C4-2B (cell line): ENCODE measurements at regions not wholly inside any gene's neighbourhood (a gene's known extent, or its start where the extent isn't known, plus 50 kb on each side); places are given as distances from the start of the nearest gene placed in this dataset.

ENCODE experiments used
- H3K27ac ChIP-seq: fragments of 450-650 bp; 2 replicates; pipeline ENCODE4 v1.5.1; 2017
- CTCF ChIP-seq: fragments of 450-650 bp; conservative IDR thresholded peaks from 2 replicates; pipeline ENCODE4 v1.5.1; 2017; ENCODE audit warnings: mild to moderate bottlenecking
- ZFX ChIP-seq: fragments of 450-650 bp; IDR thresholded peaks from 2 replicates; pipeline ENCODE4 v1.6.1; 2017

- TF ChIP-seq ZFX: no peak
- TF ChIP-seq CTCF: no peak
- no peak overlapping the region for H3K27ac ChIP-seq
Observed at GRCh38 chr5:174817610-174818009, 93.2 kb downstream of the MSX2 start.

DNA sequence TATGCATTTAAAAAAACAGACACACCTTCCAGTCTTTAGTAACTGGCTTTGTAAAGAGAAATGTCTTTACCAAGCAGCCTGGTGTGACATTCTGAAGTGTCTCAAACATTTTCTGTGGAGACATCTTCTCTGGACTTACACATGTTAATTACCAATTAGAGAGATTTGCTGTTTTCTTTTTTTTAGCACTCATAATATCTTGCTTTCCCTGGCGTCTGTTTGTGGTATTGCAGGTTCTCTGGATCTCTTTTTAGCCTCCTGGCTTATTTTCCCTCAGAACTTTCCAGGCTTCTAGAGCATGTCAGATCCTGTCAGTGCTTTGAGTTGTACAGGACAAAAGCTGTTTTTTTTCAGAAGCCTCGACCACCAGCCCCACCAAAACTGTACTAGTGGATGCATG, 92.5 kb downstream of the MSX2 start:
- no peak overlapping the region for H3K27ac ChIP-seq
- TF ChIP-seq ZFX (no peak), CTCF (peak; percentile 67)

GRCh38 chr5:174811438-174811837, 87.1 kb downstream of the MSX2 start:
- TF ChIP-seq CTCF: no peak
- TF ChIP-seq ZFX: no peak
- no peak overlapping the region for H3K27ac ChIP-seq

DNA sequence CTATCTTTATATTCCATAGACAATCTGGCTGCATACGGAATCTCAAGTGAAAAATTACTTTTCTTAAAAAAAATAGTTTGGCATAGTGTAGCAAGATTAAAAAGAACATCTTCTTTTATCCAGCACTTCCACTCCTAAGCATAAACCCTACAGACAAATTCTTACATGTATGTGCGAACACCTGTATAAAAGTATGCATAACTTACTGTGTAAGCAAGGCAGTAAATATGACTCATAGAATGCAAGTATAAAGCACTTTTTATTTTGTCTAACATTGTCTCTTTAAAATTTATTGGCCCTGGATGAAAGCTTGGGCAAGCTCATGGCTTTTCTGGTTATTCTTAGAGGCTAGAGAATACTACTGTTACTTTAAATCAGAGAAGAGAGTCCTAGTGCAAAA, 86.4 kb downstream of the MSX2 start:
- H3K27ac ChIP-seq: no peak overlapping the region
- TF ChIP-seq CTCF (no peak), ZFX (no peak)

- H3K27ac ChIP-seq: no peak overlapping the region
- TF ChIP-seq ZFX (no peak), CTCF (no peak)
Observed at GRCh38 chr5:174807471-174807870, 83.1 kb downstream of the MSX2 start.

- no peak overlapping the region for H3K27ac ChIP-seq
- TF ChIP-seq CTCF (no peak), ZFX (no peak)
Observed at GRCh38 chr5:174806729-174807128, 82.3 kb downstream of the MSX2 start.

GRCh38 chr5:174801798-174802197, 77.4 kb downstream of the MSX2 start:
- TF ChIP-seq ZFX (no peak), CTCF (no peak)
- H3K27ac ChIP-seq: no peak overlapping the region
